ENCODE measurements at regions not wholly inside any gene's neighbourhood (a gene's known extent, or its start where the extent isn't known, plus 50 kb on each side); places are given as distances from the start of the nearest gene placed in this dataset.

DNA sequence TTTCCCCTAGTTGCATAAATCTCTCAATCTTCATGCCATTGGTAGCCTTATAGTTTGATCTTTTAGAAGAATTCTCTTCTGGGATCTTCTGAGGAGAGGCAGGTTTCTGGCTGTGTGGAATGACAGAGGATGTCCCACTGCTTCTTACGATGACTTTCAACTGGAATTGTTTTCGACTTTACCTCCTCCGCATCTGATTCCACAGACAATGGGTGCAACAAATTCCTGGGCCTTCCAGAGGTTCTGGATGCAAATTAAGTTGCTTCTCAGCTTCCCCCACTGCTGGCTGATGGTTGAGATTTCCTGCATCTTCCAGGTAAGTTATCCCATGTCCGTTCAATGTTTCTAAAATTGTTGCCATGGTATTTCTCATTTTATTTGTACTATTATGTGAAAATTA, 142.3 kb upstream of the TSC22D1 start:
- no peaks in the 10 kb centered on the region for H3K9me3 Mint-ChIP-seq
- H3K4me1 Mint-ChIP-seq = no peaks in the 10 kb centered on the region
- Histone ChIP-seq H3K36me3 (ENCODE audit: control insufficient read depth, insufficient read depth, low read length) (no peaks in the 10 kb centered on the region), H3K4me1 (ENCODE audit: control insufficient read depth, insufficient read depth, low read length) (no peaks in the 10 kb centered on the region), H3K27me3 (ENCODE audit: control insufficient read depth, insufficient read depth, low read length) (no peaks in the 10 kb centered on the region), H3K4me3 (ENCODE audit: low read length) (no peak overlapping the region), H3K27ac (ENCODE audit: low read length) (no peak overlapping the region), H3K9me3 (ENCODE audit: control insufficient read depth, insufficient read depth, low read length) (no peaks in the 10 kb centered on the region)
- DNase-seq (no peak), ATAC-seq (no peak)
- no peak overlapping the region for H3K4me3 Mint-ChIP-seq
- H3K27me3 Mint-ChIP-seq (ENCODE audit: low read depth in 2 of 2) = no peaks in the 10 kb centered on the region
- intact Hi-C loops (cut with micrococcal nuclease) = no loop called here
- no peak overlapping the region for H3K27ac Mint-ChIP-seq
- WGBS (ENCODE audit: insufficient coverage) = 97% methylated on average over 4 of the region's 4 CpGs
- TF ChIP-seq, protein P1, sequence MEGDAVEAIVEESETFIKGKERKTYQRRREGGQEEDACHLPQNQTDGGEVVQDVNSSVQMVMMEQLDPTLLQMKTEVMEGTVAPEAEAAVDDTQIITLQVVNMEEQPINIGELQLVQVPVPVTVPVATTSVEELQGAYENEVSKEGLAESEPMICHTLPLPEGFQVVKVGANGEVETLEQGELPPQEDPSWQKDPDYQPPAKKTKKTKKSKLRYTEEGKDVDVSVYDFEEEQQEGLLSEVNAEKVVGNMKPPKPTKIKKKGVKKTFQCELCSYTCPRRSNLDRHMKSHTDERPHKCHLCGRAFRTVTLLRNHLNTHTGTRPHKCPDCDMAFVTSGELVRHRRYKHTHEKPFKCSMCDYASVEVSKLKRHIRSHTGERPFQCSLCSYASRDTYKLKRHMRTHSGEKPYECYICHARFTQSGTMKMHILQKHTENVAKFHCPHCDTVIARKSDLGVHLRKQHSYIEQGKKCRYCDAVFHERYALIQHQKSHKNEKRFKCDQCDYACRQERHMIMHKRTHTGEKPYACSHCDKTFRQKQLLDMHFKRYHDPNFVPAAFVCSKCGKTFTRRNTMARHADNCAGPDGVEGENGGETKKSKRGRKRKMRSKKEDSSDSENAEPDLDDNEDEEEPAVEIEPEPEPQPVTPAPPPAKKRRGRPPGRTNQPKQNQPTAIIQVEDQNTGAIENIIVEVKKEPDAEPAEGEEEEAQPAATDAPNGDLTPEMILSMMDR (IDR thresholded peaks at IDR 0.05) = no peak
- no peaks in the 10 kb centered on the region for H3K36me3 Mint-ChIP-seq

DNA sequence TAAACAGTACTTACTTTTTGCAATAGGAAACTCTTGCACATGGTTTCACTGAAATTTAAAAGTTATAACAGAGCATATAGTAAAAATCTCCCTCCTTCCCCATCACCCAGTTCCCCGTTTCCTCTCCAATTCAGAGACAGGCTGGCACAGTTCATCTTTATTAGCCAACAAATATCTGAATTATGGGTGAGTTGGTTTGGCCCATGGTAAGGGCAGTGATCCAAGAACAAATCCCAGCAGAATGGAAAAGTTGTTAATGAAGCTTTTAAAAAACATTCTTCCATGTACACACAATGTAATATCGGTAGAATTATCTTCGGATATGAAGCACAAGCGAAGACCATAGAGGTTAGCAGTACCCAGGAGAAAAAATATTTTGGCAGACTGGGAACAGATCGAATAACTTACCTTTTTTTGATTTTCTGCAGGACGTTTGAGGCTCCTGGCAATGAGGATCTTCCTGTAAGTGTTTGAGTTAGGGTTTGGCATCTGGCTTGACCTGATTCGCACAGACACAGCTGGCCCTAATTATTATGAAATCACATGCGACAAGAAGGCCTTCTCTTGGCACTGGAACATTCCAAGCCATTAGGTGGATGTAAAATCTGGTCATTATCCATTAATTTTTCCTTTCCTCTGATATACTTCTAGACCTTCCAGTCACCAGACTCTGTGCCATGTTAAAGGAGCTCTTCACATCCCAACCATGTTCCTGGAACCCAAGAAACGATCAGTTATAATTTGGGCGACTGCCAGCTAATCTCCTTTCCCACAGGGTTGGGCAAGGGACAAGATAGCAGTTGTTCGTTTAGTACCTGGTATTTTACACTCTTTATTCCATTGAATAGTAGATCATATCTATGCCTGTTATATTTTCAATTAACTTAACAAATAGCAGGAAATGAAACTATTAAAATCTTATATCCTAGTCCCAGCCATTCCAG, 139.4 kb upstream of the TSC22D1 start:
- Histone ChIP-seq H3K4me3 (ENCODE audit: low read length) (no peak overlapping the region), H3K36me3 (ENCODE audit: control insufficient read depth, insufficient read depth, low read length) (no peaks in the 10 kb centered on the region), H3K9me3 (ENCODE audit: control insufficient read depth, insufficient read depth, low read length) (no peaks in the 10 kb centered on the region), H3K4me1 (ENCODE audit: control insufficient read depth, insufficient read depth, low read length) (no peaks in the 10 kb centered on the region), H3K27ac (ENCODE audit: low read length) (no peak overlapping the region), H3K27me3 (ENCODE audit: control insufficient read depth, insufficient read depth, low read length) (no peaks in the 10 kb centered on the region)
- no peaks in the 10 kb centered on the region for H3K9me3 Mint-ChIP-seq
- H3K27ac Mint-ChIP-seq = no peak overlapping the region
- intact Hi-C loops (cut with micrococcal nuclease) = no loop called here
- ATAC-seq = no peak
- no peak overlapping the region for H3K4me3 Mint-ChIP-seq
- no peaks in the 10 kb centered on the region for H3K27me3 Mint-ChIP-seq (ENCODE audit: low read depth in 2 of 2)
- TF ChIP-seq, protein P1 (IDR thresholded peaks at IDR 0.05) = no peak
- no peaks in the 10 kb centered on the region for H3K36me3 Mint-ChIP-seq
- no peak for DNase-seq
- 87% methylated on average over 9 of the region's 11 CpGs for WGBS (ENCODE audit: insufficient coverage)
- no peaks in the 10 kb centered on the region for H3K4me1 Mint-ChIP-seq

DNA sequence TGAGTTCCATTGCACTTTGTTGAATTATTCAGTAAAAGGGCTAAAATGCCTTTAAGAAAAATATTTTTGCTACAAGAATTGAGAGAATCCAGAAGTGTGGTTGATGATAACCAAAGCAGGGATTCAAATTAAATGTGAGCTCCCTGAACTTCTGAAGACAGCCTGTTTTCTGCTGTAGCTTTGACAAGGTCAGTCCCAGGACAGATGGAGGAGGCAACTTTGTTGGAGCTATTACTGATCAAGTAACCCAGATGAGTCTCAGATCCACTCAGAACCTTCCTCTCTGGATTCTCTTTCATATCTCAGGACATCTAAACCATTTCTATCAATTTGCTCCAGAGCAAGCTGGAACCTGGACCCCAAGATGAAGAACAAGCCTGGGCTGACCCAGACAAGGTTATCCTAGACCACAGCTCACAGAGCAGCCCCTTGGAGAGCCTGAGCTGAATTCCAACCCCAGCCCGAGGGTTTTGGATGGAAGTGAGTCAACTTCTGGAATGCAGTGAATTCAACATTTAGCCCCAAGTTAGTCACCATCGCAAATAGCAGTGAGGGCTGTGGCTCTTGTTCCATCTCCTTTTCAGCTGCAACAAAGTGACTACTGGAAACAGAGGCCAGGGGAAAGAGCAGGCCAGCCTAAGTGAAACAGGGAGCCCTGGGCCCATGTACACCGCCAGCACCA, 137.8 kb upstream of the TSC22D1 start:
- Histone ChIP-seq H3K36me3 (ENCODE audit: control insufficient read depth, insufficient read depth, low read length) (no peaks in the 10 kb centered on the region), H3K4me3 (ENCODE audit: low read length) (no peak overlapping the region), H3K4me1 (ENCODE audit: control insufficient read depth, insufficient read depth, low read length) (no peaks in the 10 kb centered on the region), H3K9me3 (ENCODE audit: control insufficient read depth, insufficient read depth, low read length) (no peaks in the 10 kb centered on the region), H3K27me3 (ENCODE audit: control insufficient read depth, insufficient read depth, low read length) (no peaks in the 10 kb centered on the region), H3K27ac (ENCODE audit: low read length) (no peak overlapping the region)
- H3K9me3 Mint-ChIP-seq = no peaks in the 10 kb centered on the region
- ATAC-seq (no peak), DNase-seq (no peak)
- 99% methylated on average over 3 of the region's 3 CpGs for WGBS (ENCODE audit: insufficient coverage)
- H3K27ac Mint-ChIP-seq = no peak overlapping the region
- TF ChIP-seq, protein P1 (IDR thresholded peaks at IDR 0.05) = no peak
- H3K4me1 Mint-ChIP-seq = no peaks in the 10 kb centered on the region
- no peaks in the 10 kb centered on the region for H3K36me3 Mint-ChIP-seq
- no peak overlapping the region for H3K4me3 Mint-ChIP-seq
- intact Hi-C loops (cut with micrococcal nuclease) = no loop called here
- no peaks in the 10 kb centered on the region for H3K27me3 Mint-ChIP-seq (ENCODE audit: low read depth in 2 of 2)
